Hepatocyte (in vitro differentiated cells): ENCODE measurements at regions not wholly inside any gene's neighbourhood (a gene's known extent, or its start where the extent isn't known, plus 50 kb on each side); places are given as distances from the start of the nearest gene placed in this dataset.

ENCODE experiments used
- DNase-seq: peaks from one replicate; pipeline ENCODE4 v3.0.0-alpha.2; 2016; ENCODE audit warnings: low spot score
- H2AFZ ChIP-seq: fragments of 200-600 bp; sonication (generic); 2 replicates; pipeline ENCODE4 v1.6.0; 2016; ENCODE audit warnings: antibody characterized with exemption, mild to moderate bottlenecking
- H3K27ac ChIP-seq: fragments of 200-600 bp; sonication (generic); 2 replicates; pipeline ENCODE4 v1.5.1; 2016; ENCODE audit warnings: mild to moderate bottlenecking
- H3K27me3 ChIP-seq: fragments of 200-600 bp; sonication (generic); 2 replicates; pipeline ENCODE4 v1.6.1; 2016
- H3K36me3 ChIP-seq: fragments of 200-600 bp; sonication (generic); replicated peaks from 2 replicates; pipeline ENCODE4 v1.5.1; 2016; ENCODE audit warnings: low read depth; ENCODE audit not compliant: insufficient read depth
- H3K4me1 ChIP-seq: fragments of 200-600 bp; sonication (generic); 2 replicates; pipeline ENCODE4 v1.5.1; 2016; ENCODE audit warnings: mild to moderate bottlenecking, moderate library complexity; ENCODE audit not compliant: insufficient read depth
- H3K4me2 ChIP-seq: fragments of 200-600 bp; sonication (generic); 2 replicates; pipeline ENCODE4 v1.6.0; 2016
- H3K4me3 ChIP-seq: fragments of 200-600 bp; sonication (generic); 2 replicates; pipeline ENCODE4 v1.5.1; 2016; ENCODE audit warnings: mild to moderate bottlenecking
- H3K79me2 ChIP-seq: fragments of 200-600 bp; sonication (generic); 2 replicates; pipeline ENCODE4 v1.6.0; 2017; ENCODE audit warnings: mild to moderate bottlenecking
- H3K9me2 ChIP-seq: fragments of 200-600 bp; sonication (generic); replicated peaks from 2 replicates; pipeline ENCODE4 v1.6.0; 2017; ENCODE audit warnings: mild to moderate bottlenecking; ENCODE audit not compliant: insufficient read depth
- H3K9me3 ChIP-seq: fragments of 200-600 bp; sonication (generic); 2 replicates; pipeline ENCODE4 v1.5.1; 2016; ENCODE audit warnings: low read depth, mild to moderate bottlenecking
- H4K20me1 ChIP-seq: fragments of 200-600 bp; sonication (generic); 2 replicates; pipeline ENCODE4 v1.6.0; 2016; ENCODE audit warnings: mild to moderate bottlenecking; ENCODE audit not compliant: insufficient read depth, poor library complexity, severe bottlenecking
- CTCF ChIP-seq: fragments of 200-600 bp; sonication (generic); IDR thresholded peaks from 2 replicates; pipeline ENCODE4 v1.5.1; 2016; ENCODE audit warnings: antibody characterized with exemption, mild to moderate bottlenecking; ENCODE audit not compliant: poor library complexity
- EZH2 ChIP-seq: fragments of 200-600 bp; sonication (generic); IDR thresholded peaks from 2 replicates; pipeline ENCODE4 v1.6.1; 2016; ENCODE audit warnings: antibody characterized with exemption, mild to moderate bottlenecking, borderline replicate concordance
- EZH2phosphoT487 ChIP-seq: fragments of 200-600 bp; sonication (generic); IDR thresholded peaks from one replicate; pipeline ENCODE4 v1.6.1; 2018; ENCODE audit warnings: antibody characterized with exemption, mild to moderate bottlenecking, low read depth, moderate library complexity; ENCODE audit not compliant: unreplicated experiment, severe bottlenecking
- WGBS: methylation state at CpG from one replicate; pipeline ENCODE4 v1.1.6; 2016; ENCODE audit warnings: low lambda C conversion rate; ENCODE audit errors: missing lambda C conversion rate; 5-methylcytosine and 5-hydroxymethylcytosine counted together

DNA sequence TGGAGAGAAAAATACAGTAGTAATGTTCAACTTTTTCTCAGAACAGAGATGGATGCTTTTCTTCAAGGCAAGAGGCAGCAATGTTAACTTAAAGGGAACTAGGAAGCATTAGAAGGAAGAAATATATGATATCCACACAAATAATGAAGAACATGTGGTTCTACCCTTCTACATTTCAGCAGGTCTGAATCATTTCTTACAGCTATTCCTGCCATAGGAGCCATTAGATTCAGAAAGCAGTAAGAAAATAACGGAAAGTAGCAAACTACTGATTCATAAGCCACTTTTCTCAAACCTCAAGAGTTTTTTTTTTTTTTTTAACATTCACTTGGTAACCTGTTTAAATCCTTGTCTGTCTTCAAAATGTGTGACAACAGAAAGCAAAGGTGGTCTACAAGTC, 1251.6 kb upstream of the AGA start:
- no peak for DNase-seq
- Histone ChIP-seq H3K27me3 (no peaks in the 10 kb centered on the region), H2AFZ (no peak overlapping the region), H4K20me1 (no peaks in the 10 kb centered on the region), H3K4me3 (no peak overlapping the region), H3K4me1 (no peaks in the 10 kb centered on the region), H3K9me2 (no peaks in the 10 kb centered on the region), H3K36me3 (no peaks in the 10 kb centered on the region), H3K27ac (no peak overlapping the region), H3K9me3 (no peaks in the 10 kb centered on the region), H3K4me2 (no peak overlapping the region), H3K79me2 (no peaks in the 10 kb centered on the region)
- WGBS, result 97% methylated on average over 1 of the region's 1 CpG
- TF ChIP-seq EZH2phosphoT487, result no peak

GRCh38 chr4:178696515-178696914, 1254.3 kb upstream of the AGA start:
- Histone ChIP-seq H3K4me3 (no peak overlapping the region), H3K9me2 (no peaks in the 10 kb centered on the region), H2AFZ (no peak overlapping the region), H4K20me1 (no peaks in the 10 kb centered on the region), H3K9me3 (no peaks in the 10 kb centered on the region), H3K4me1 (no peaks in the 10 kb centered on the region), H3K4me2 (no peak overlapping the region), H3K79me2 (no peaks in the 10 kb centered on the region), H3K27me3 (no peaks in the 10 kb centered on the region), H3K27ac (no peak overlapping the region), H3K36me3 (no peaks in the 10 kb centered on the region)
- no peak for TF ChIP-seq CTCF
- TF ChIP-seq EZH2, result no peak
- no peak for TF ChIP-seq EZH2phosphoT487
- 88% methylated on average over 3 of the region's 3 CpGs for WGBS
- no peak for DNase-seq

- DNase-seq, result no peak
- Histone ChIP-seq H3K36me3 (no peaks in the 10 kb centered on the region), H3K9me3 (no peaks in the 10 kb centered on the region), H3K4me2 (no peak overlapping the region), H2AFZ (no peak overlapping the region), H3K4me3 (no peak overlapping the region), H3K79me2 (no peaks in the 10 kb centered on the region), H3K4me1 (no peaks in the 10 kb centered on the region), H3K27me3 (no peaks in the 10 kb centered on the region), H3K27ac (no peak overlapping the region), H3K9me2 (no peaks in the 10 kb centered on the region), H4K20me1 (no peaks in the 10 kb centered on the region)
- no peak for TF ChIP-seq EZH2phosphoT487
- TF ChIP-seq EZH2, result no peak
- TF ChIP-seq CTCF, result no peak
- 91% methylated on average over 1 of the region's 1 CpG for WGBS
These were observed 1270.2 kb upstream of the AGA start for GRCh38 chr4:178712486-178712885.

- Histone ChIP-seq H3K79me2 (no peaks in the 10 kb centered on the region), H4K20me1 (no peaks in the 10 kb centered on the region), H3K9me2 (no peaks in the 10 kb centered on the region), H3K4me2 (no peak overlapping the region), H3K36me3 (no peaks in the 10 kb centered on the region), H3K9me3 (no peaks in the 10 kb centered on the region), H3K27ac (no peak overlapping the region), H3K27me3 (no peaks in the 10 kb centered on the region), H3K4me1 (no peaks in the 10 kb centered on the region), H3K4me3 (no peak overlapping the region), H2AFZ (no peak overlapping the region)
- 88% methylated on average over 4 of the region's 4 CpGs for WGBS
- DNase-seq, result no peak
- TF ChIP-seq EZH2 (no peak), EZH2phosphoT487 (no peak), CTCF (no peak)
These were observed 1295.8 kb upstream of the AGA start for GRCh38 chr4:178738026-178738425.
